Neural crest cell (in vitro differentiated cells): ENCODE measurements at regions not wholly inside any gene's neighbourhood (a gene's known extent, or its start where the extent isn't known, plus 50 kb on each side); places are given as distances from the start of the nearest gene placed in this dataset.

Experiments
- DNase-seq: peaks from one replicate; pipeline ENCODE4 v3.0.0; 2021; ENCODE audit warnings: low read depth, mixed read lengths, low spot score
- H3K27ac Mint-ChIP-seq: one replicate; pipeline ENCODE4 v1.8.0; 2021; ENCODE audit warnings: mild to moderate bottlenecking, mixed read lengths; ENCODE audit not compliant: unreplicated experiment
- H3K27me3 Mint-ChIP-seq: 2 replicates; pipeline ENCODE4 v1.8.0; 2021; ENCODE audit warnings: low read depth, mild to moderate bottlenecking, mixed read lengths
- H3K36me3 Mint-ChIP-seq: 2 replicates; pipeline ENCODE4 v1.8.0; 2021; ENCODE audit warnings: low read depth, mild to moderate bottlenecking, mixed read lengths
- H3K4me1 Mint-ChIP-seq: 2 replicates; pipeline ENCODE4 v1.8.0; 2021; ENCODE audit warnings: mixed read lengths
- H3K4me3 Mint-ChIP-seq: one replicate; pipeline ENCODE4 v1.8.0; 2021; ENCODE audit warnings: mild to moderate bottlenecking, mixed read lengths
- H3K9me3 Mint-ChIP-seq: 2 replicates; pipeline ENCODE4 v1.8.0; 2021; ENCODE audit warnings: mixed read lengths
- CTCF ChIP-seq: fragments of 200-600 bp; sonication (generic); conservative IDR thresholded peaks from 2 replicates; pipeline ENCODE4 v1.5.0; 2021; ENCODE audit warnings: antibody characterized with exemption, mild to moderate bottlenecking

DNA sequence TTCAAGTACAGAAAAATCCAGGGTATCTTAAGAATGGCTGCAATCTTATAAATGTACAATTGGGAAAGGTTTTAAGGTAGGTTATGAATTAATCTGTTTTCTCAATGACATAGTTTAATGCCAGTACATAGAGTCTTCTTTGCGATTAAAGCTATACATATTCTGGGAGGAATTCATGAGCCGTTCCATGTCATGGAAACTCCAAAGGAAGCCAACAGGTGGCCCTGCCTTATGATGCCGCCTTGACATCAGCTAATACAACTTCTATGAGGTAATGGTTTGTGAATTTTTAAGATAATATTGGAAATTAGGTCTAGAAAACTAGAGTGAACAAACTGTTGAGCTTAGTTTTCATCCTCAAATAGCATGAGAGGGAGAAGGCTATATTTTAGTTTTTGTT lies 713.4 kb downstream of the EFNA5 start:
- Mint-ChIP-seq H3K4me3 (no peak overlapping the region), H3K9me3 (no peaks in the 10 kb centered on the region), H3K27me3 (no peaks in the 10 kb centered on the region), H3K4me1 (no peaks in the 10 kb centered on the region), H3K27ac (no peak overlapping the region), H3K36me3 (no peaks in the 10 kb centered on the region)
- DNase-seq = no peak
- TF ChIP-seq CTCF = no peak

DNA sequence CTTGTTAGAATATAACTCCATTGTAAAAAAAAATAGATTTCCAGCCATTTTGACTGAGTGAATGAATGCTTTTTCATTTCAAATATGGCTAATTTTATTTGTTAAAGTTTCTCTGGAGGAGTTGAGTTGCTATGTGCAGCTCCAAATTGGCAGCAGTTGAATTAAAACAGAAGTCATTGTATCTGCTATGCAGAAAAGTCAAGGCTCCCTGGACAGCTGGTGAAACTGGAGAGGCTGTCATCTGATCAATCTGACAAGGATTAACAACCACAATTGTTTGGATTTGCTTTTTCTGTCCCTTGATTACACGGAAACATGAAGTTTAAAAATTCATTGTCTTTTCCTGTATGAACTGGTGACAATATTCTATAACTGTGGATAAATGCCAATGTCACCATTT lies 713.9 kb downstream of the EFNA5 start:
- H3K27ac Mint-ChIP-seq = no peak overlapping the region
- no peak for DNase-seq
- no peaks in the 10 kb centered on the region for H3K9me3 Mint-ChIP-seq
- no peaks in the 10 kb centered on the region for H3K4me1 Mint-ChIP-seq
- no peaks in the 10 kb centered on the region for H3K36me3 Mint-ChIP-seq
- H3K27me3 Mint-ChIP-seq = no peaks in the 10 kb centered on the region
- no peak for TF ChIP-seq CTCF
- no peak overlapping the region for H3K4me3 Mint-ChIP-seq

DNA sequence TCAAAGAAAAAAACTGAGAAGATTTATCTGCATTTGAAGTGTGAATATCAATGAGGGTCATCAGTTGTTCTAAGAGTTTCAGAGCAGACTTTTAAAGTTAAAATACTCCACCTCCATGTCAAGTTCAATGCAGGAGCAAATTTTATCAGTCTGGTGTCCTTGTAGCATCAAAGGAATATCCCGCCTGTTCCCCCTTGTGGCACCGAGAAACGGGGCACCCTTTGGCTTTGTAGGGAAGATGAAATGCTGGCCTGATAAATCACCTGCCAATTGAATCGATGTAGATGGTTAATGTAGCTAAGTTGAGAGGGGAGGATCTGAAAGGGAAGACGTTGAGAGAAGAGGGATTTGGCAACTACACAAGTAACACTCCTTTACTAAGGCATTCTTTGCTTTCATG lies 714.5 kb downstream of the EFNA5 start:
- no peaks in the 10 kb centered on the region for H3K4me1 Mint-ChIP-seq
- DNase-seq = no peak
- H3K27me3 Mint-ChIP-seq = no peaks in the 10 kb centered on the region
- no peaks in the 10 kb centered on the region for H3K9me3 Mint-ChIP-seq
- H3K4me3 Mint-ChIP-seq = no peak overlapping the region
- no peak for TF ChIP-seq CTCF
- H3K36me3 Mint-ChIP-seq = no peaks in the 10 kb centered on the region
- no peak overlapping the region for H3K27ac Mint-ChIP-seq

GRCh38 chr5:106940986-106941385 lies 729.8 kb downstream of the EFNA5 start:
- peaks cover 2% of the 10 kb centered on the region for H3K36me3 Mint-ChIP-seq
- no peak for TF ChIP-seq CTCF
- DNase-seq = no peak
- no peaks in the 10 kb centered on the region for H3K27me3 Mint-ChIP-seq
- no peak overlapping the region for H3K4me3 Mint-ChIP-seq
- peaks cover 2% of the 10 kb centered on the region for H3K9me3 Mint-ChIP-seq
- no peaks in the 10 kb centered on the region for H3K4me1 Mint-ChIP-seq
- H3K27ac Mint-ChIP-seq = no peak overlapping the region

GRCh38 chr5:106940301-106940846 lies 730.4 kb downstream of the EFNA5 start:
- peaks cover 2% of the 10 kb centered on the region for H3K9me3 Mint-ChIP-seq
- no peak for TF ChIP-seq CTCF
- no peak overlapping the region for H3K27ac Mint-ChIP-seq
- DNase-seq = no peak
- no peaks in the 10 kb centered on the region for H3K27me3 Mint-ChIP-seq
- H3K4me3 Mint-ChIP-seq = no peak overlapping the region
- peaks cover 2% of the 10 kb centered on the region for H3K36me3 Mint-ChIP-seq
- no peaks in the 10 kb centered on the region for H3K4me1 Mint-ChIP-seq

GRCh38 chr5:106923409-106923808 lies 747.3 kb downstream of the EFNA5 start:
- Mint-ChIP-seq H3K9me3 (peaks cover 3% of the 10 kb centered on the region), H3K27me3 (no peaks in the 10 kb centered on the region), H3K36me3 (peaks cover 3% of the 10 kb centered on the region), H3K4me1 (no peaks in the 10 kb centered on the region), H3K27ac (no peak overlapping the region), H3K4me3 (no peak overlapping the region)
- no peak for TF ChIP-seq CTCF
- no peak for DNase-seq
